ENCODE measurements at regions not wholly inside any gene's neighbourhood (a gene's known extent, or its start where the extent isn't known, plus 50 kb on each side); places are given as distances from the start of the nearest gene placed in this dataset.

DNA sequence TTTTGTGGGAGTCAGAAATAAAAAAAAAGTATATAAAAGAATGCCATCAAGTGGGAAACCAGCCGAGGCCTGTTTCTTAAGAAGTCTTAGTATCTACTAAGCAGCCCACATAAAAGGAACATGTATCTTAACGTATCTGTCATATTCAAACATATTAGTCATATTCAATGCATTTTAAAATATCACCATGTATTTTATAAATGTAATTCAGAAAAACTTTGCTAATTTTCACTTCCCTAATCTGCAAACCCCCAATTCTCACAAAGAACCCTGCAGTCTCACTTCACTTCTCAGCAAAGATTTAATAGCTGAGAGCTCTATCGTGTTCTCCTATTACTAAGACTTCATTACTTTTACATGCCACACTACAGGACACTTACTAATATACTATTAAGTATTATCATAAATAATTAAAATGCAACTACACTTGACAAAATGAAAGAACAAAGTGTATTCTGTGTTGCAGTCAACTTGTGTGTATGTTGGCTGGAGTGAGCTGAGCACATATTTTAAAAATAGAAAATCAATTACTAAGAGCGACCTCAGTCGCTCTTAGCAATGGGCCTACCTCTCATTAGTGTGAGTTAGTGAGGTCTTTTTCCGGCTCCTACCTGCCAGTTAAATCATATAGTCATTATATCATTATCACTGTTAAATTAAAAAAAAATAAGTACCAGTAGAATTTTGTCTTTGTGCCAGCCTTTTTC is 484.3 kb downstream of the LMO4 start:
- intact Hi-C loops (cut with DNase I): no loop called here
- H3K4me1 ChIP-seq: no peaks in the 10 kb centered on the region
- no peaks in the 10 kb centered on the region for H3K27me3 ChIP-seq
- H3K9me3 ChIP-seq: no peaks in the 10 kb centered on the region
- H3K4me3 ChIP-seq: no peak overlapping the region
- H3K36me3 ChIP-seq: no peaks in the 10 kb centered on the region
- no peak for TF ChIP-seq POLR2A (IDR thresholded peaks at IDR 0.05)
- TF ChIP-seq POLR2AphosphoS5 (IDR thresholded peaks at IDR 0.05; ENCODE audit: insufficient read depth in 1 of 2, low read depth in 1 of 2): no peak
- TF ChIP-seq, protein P1, sequence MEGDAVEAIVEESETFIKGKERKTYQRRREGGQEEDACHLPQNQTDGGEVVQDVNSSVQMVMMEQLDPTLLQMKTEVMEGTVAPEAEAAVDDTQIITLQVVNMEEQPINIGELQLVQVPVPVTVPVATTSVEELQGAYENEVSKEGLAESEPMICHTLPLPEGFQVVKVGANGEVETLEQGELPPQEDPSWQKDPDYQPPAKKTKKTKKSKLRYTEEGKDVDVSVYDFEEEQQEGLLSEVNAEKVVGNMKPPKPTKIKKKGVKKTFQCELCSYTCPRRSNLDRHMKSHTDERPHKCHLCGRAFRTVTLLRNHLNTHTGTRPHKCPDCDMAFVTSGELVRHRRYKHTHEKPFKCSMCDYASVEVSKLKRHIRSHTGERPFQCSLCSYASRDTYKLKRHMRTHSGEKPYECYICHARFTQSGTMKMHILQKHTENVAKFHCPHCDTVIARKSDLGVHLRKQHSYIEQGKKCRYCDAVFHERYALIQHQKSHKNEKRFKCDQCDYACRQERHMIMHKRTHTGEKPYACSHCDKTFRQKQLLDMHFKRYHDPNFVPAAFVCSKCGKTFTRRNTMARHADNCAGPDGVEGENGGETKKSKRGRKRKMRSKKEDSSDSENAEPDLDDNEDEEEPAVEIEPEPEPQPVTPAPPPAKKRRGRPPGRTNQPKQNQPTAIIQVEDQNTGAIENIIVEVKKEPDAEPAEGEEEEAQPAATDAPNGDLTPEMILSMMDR (IDR thresholded peaks at IDR 0.05): no peak
- no peak for DNase-seq (ENCODE audit: extremely low spot score in 2 of 2)
- no peak overlapping the region for H3K27ac ChIP-seq

DNA sequence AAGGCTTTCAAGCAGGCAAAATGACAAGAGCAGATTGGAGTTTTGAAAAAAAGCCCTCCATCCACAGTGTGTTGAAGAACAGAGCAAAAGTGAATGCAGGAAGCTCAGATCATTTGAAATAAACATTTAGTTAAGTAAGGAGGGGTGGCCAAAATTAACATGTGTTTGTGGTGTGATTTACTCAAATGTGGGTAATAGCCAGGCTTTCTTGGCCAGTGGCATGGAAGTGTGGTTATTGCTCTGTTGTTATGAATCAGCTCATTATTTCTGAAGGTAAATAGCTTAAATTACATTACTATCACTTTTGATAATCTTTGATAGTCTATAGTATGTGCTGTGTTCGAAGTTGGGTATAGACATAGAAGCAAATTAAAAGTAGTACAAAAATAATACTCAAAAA is 485.9 kb downstream of the LMO4 start:
- H3K36me3 ChIP-seq: no peaks in the 10 kb centered on the region
- no peaks in the 10 kb centered on the region for H3K27me3 ChIP-seq
- intact Hi-C loops (cut with DNase I): no loop called here
- no peaks in the 10 kb centered on the region for H3K4me1 ChIP-seq
- H3K9me3 ChIP-seq: no peaks in the 10 kb centered on the region
- H3K4me3 ChIP-seq: no peak overlapping the region
- no peak overlapping the region for H3K27ac ChIP-seq
- TF ChIP-seq POLR2A (IDR thresholded peaks at IDR 0.05): no peak
- no peak for DNase-seq (ENCODE audit: extremely low spot score in 2 of 2)

DNA sequence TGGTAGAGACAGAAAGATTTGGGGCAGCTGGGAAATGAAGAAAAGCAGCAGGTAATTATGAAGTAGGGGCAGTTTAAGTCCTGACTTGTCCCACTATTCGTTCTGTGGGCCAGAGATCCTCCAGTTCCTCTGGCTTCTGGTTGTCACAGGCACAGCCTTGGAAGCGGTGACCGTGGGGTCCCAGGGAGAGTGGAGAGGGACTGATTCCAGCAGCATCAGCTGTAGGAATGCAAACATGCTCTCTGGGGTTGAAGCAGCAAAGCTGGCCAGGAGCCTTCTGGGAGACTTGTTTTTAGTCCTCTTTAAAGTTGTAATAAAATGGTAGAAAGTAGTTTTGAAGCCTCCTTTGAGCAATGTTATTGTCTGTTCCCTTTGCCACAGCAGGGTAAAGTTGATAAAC is 488.0 kb downstream of the LMO4 start:
- no peaks in the 10 kb centered on the region for H3K9me3 ChIP-seq
- no peak for TF ChIP-seq POLR2A (IDR thresholded peaks at IDR 0.05)
- TF ChIP-seq, protein P1 (IDR thresholded peaks at IDR 0.05): no peak
- no peak for TF ChIP-seq POLR2AphosphoS5 (IDR thresholded peaks at IDR 0.05; ENCODE audit: insufficient read depth in 1 of 2, low read depth in 1 of 2)
- H3K27ac ChIP-seq: no peak overlapping the region
- no peaks in the 10 kb centered on the region for H3K4me1 ChIP-seq
- H3K27me3 ChIP-seq: no peaks in the 10 kb centered on the region
- DNase-seq (ENCODE audit: extremely low spot score in 2 of 2): no peak
- H3K36me3 ChIP-seq: no peaks in the 10 kb centered on the region
- no peak overlapping the region for H3K4me3 ChIP-seq
- intact Hi-C loops (cut with DNase I): no loop called here

DNA sequence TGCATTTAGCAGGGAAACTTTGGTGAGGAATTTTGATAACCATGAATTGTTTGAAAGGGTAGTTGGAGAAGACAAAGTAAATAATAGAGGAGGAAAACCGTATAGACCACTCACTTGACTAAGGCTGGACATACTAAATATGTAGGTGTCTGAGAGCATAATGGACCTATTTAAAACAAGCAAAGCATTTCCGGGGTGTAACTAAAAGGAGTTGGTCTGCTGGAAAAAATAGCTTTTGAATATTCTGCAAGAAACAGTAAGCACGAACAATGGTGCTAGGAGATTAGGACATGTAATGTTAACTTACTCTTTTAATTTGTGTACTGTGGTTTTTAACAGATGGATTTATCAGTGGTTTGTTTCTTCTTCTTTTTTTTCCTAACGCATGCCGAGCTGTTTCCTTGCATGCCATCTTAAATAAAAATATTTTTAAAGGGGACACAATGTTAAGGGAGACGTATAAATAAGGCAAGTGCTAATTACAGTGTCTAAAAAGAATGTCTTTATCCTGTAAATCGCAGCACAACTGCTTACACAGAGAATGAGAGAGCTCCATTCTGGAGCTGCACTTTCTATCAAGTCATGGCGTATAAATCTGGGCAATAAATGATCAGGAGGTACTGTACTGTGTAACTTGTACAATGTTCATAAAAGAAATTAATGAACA is 492.1 kb downstream of the LMO4 start:
- Histone ChIP-seq H3K36me3 (no peaks in the 10 kb centered on the region), H3K27ac (no peak overlapping the region), H3K4me1 (no peaks in the 10 kb centered on the region), H3K9me3 (no peaks in the 10 kb centered on the region), H3K27me3 (no peaks in the 10 kb centered on the region), H3K4me3 (no peak overlapping the region)
- intact Hi-C loops (cut with DNase I): no loop called here
- TF ChIP-seq, protein P1 (IDR thresholded peaks at IDR 0.05): no peak
- TF ChIP-seq POLR2A (IDR thresholded peaks at IDR 0.05) (no peak), POLR2AphosphoS5 (IDR thresholded peaks at IDR 0.05; ENCODE audit: insufficient read depth in 1 of 2, low read depth in 1 of 2) (no peak)
- DNase-seq (ENCODE audit: extremely low spot score in 2 of 2): no peak

DNA sequence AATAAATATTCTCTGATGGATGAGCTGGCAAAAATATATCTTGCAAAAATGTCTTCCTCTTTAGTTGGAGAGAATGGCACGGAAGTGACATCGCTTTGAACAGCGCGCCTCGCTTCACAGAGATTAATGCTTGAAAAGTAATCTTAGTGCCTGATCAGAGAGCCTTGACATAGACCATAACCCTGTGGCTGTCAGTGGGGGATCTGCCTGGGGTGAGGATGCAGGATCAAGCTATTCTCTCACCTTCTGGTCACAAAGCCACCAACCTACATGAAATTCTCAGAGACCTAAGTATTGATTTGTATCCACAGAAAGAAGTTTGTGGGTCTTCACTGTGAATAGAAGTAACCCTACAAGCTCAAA is 492.6 kb downstream of the LMO4 start:
- no peak for DNase-seq (ENCODE audit: extremely low spot score in 2 of 2)
- H3K27me3 ChIP-seq: no peaks in the 10 kb centered on the region
- H3K9me3 ChIP-seq: no peaks in the 10 kb centered on the region
- no peak for TF ChIP-seq POLR2A (IDR thresholded peaks at IDR 0.05)
- no peak overlapping the region for H3K27ac ChIP-seq
- intact Hi-C loops (cut with DNase I): no loop called here
- H3K4me3 ChIP-seq: no peak overlapping the region
- H3K4me1 ChIP-seq: no peaks in the 10 kb centered on the region
- H3K36me3 ChIP-seq: no peaks in the 10 kb centered on the region

DNA sequence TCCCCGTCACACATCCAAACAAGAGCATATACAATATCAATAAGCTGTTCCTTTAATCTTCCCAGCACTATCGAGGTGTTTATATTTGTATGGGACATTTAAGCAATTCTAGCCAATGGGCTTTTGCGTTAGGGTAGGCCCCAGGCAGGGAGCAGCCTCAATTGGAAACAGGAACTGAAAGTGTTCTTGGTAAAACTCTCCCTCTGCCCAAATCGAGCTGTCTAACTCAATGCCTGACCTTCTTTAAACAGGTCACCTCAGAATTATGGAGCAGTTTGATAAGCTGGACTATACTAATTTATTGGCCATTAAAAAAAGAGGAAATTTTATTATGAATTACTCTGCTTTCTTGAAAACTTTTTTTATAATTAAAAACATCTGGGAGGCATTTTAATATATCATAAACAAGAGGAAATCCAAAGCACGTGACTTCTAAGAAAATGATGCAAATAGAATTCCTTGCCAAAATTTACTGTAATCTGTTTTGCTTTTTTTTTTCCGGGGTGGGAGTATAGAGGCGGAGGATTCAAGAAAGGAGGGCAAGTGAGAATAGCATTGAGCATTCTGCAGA is 498.1 kb downstream of the LMO4 start:
- Histone ChIP-seq H3K4me3 (no peak overlapping the region), H3K27me3 (no peaks in the 10 kb centered on the region), H3K27ac (no peak overlapping the region), H3K36me3 (no peaks in the 10 kb centered on the region), H3K4me1 (no peaks in the 10 kb centered on the region), H3K9me3 (no peaks in the 10 kb centered on the region)
- DNase-seq (ENCODE audit: extremely low spot score in 2 of 2): no peak
- intact Hi-C loops (cut with DNase I): no loop called here
- TF ChIP-seq POLR2AphosphoS5 (IDR thresholded peaks at IDR 0.05; ENCODE audit: insufficient read depth in 1 of 2, low read depth in 1 of 2): no peak
- TF ChIP-seq, protein P1 (IDR thresholded peaks at IDR 0.05): no peak
- TF ChIP-seq POLR2A (IDR thresholded peaks at IDR 0.05): no peak
